DMS53 treated with DMSO at 0.1 percent for 48 hours (cell line): ENCODE measurements at regions not wholly inside any gene's neighbourhood (a gene's known extent, or its start where the extent isn't known, plus 50 kb on each side); places are given as distances from the start of the nearest gene placed in this dataset.

ENCODE experiments used
- DNase-seq: peaks from one replicate; lab custom pipeline; 2025; ENCODE audit not compliant: unreplicated experiment; lab: John Stamatoyannopoulos, UW

- DNase-seq, result no peak
These were observed 173.3 kb upstream of the MBNL1 start for GRCh38 chr3:152095472-152095871.

GRCh38 chr3:152096280-152096906 lies 172.3 kb upstream of the MBNL1 start:
- no peak for DNase-seq

- no peak for DNase-seq
These were observed 171.6 kb upstream of the MBNL1 start for GRCh38 chr3:152097120-152097519.

- DNase-seq, result no peak
These were observed 171.0 kb upstream of the MBNL1 start for GRCh38 chr3:152097770-152098169.

GRCh38 chr3:152100491-152101132 lies 168.1 kb upstream of the MBNL1 start:
- DNase-seq, result no peak

GRCh38 chr3:152102410-152102809 lies 166.3 kb upstream of the MBNL1 start:
- no peak for DNase-seq

GRCh38 chr3:152103257-152103656 lies 165.5 kb upstream of the MBNL1 start:
- DNase-seq, result no peak

GRCh38 chr3:152104847-152105415 lies 163.8 kb upstream of the MBNL1 start:
- no peak for DNase-seq

GRCh38 chr3:152105446-152105845 lies 163.3 kb upstream of the MBNL1 start:
- DNase-seq, result no peak

GRCh38 chr3:152109038-152109437 lies 159.7 kb upstream of the MBNL1 start:
- no peak for DNase-seq

- DNase-seq, result no peak
These were observed 155.3 kb upstream of the MBNL1 start for GRCh38 chr3:152113413-152113812.

- DNase-seq, result no peak
These were observed 154.6 kb upstream of the MBNL1 start for GRCh38 chr3:152113992-152114651.

- DNase-seq, result no peak
These were observed 148.0 kb upstream of the MBNL1 start for GRCh38 chr3:152120601-152121269.

- no peak for DNase-seq
These were observed 147.5 kb upstream of the MBNL1 start for GRCh38 chr3:152121270-152121636.

- DNase-seq, result no peak
These were observed 145.9 kb upstream of the MBNL1 start for GRCh38 chr3:152122851-152123250.

GRCh38 chr3:152123457-152123856 lies 145.3 kb upstream of the MBNL1 start:
- DNase-seq, result no peak

- DNase-seq, result no peak
These were observed 142.5 kb upstream of the MBNL1 start for GRCh38 chr3:152126260-152126659.

- no peak for DNase-seq
These were observed 141.7 kb upstream of the MBNL1 start for GRCh38 chr3:152127058-152127457.

GRCh38 chr3:152128356-152128755 lies 140.4 kb upstream of the MBNL1 start:
- no peak for DNase-seq

GRCh38 chr3:152139651-152140050 lies 129.1 kb upstream of the MBNL1 start:
- no peak for DNase-seq

- DNase-seq, result no peak
These were observed 122.3 kb upstream of the MBNL1 start for GRCh38 chr3:152146461-152146860.

- DNase-seq, result no peak
These were observed 121.0 kb upstream of the MBNL1 start for GRCh38 chr3:152147748-152148147.
